Activated naive CD4-positive, alpha-beta T cell treated with anti-CD3 and anti-CD28 coated beads, Interleukin-2, amount 50 U/mL, for 24 hours (primary cell): ENCODE measurements at regions not wholly inside any gene's neighbourhood (a gene's known extent, or its start where the extent isn't known, plus 50 kb on each side); places are given as distances from the start of the nearest gene placed in this dataset.

Experiments used
- H3K27ac Mint-ChIP-seq: one replicate; pipeline ENCODE4 v1.8.0; 2021; ENCODE audit warnings: mild to moderate bottlenecking, mixed read lengths
- H3K27me3 Mint-ChIP-seq: one replicate; pipeline ENCODE4 v1.8.0; 2021; ENCODE audit warnings: mixed read lengths
- H3K36me3 Mint-ChIP-seq: one replicate; pipeline ENCODE4 v1.8.0; 2021; ENCODE audit warnings: mixed read lengths
- H3K4me1 Mint-ChIP-seq: one replicate; pipeline ENCODE4 v1.8.0; 2021; ENCODE audit warnings: mixed read lengths
- H3K4me3 Mint-ChIP-seq: one replicate; pipeline ENCODE4 v1.8.0; 2021; ENCODE audit warnings: mild to moderate bottlenecking, mixed read lengths
- H3K9me3 Mint-ChIP-seq: one replicate; pipeline ENCODE4 v1.8.0; 2021; ENCODE audit warnings: mixed read lengths

DNA sequence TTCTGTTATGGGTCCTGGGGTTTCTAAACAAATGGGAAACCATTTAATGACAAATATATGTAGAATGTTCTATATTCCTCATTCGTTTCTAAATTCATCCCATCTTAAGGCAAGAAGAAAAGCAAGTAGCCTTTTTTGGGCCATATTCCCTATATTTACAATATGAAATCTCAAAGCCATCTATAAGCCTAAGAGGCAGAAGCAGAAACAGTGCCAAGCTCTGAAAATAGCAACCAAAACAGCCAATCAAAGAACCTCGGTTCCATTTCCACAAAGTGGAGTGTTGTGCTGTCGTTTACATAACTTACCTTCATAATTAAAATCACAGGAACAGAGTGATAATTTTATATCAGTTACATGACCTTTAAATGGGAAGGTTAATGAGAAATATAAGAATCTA lies 330.6 kb upstream of the GATB start:
- Mint-ChIP-seq H3K36me3 (peaks cover 3% of the 10 kb centered on the region), H3K27me3 (no peaks in the 10 kb centered on the region), H3K9me3 (no peaks in the 10 kb centered on the region), H3K4me3 (no peak overlapping the region), H3K27ac (no peak overlapping the region), H3K4me1 (peaks cover 71% of the 10 kb centered on the region)

DNA sequence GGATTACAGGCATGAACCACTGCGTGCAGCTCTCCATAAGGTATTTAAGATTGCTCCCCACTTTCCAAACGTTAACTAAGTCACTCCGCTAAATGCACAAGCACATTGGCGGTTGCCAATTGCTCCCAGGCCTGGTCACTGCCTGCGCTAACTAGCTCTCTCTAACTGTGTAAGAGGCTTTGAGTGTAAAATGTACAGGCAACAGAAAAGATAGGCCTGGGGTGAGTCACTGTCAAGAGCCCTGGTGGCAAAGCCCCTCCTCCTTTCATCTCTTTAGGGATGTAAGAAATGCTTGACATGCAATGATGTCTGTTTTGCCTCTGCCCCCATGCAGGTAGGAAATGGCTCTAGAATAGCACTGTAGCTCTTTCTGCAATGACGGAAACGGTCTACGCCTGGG lies 329.7 kb upstream of the GATB start:
- Mint-ChIP-seq H3K4me3 (peak overlapping the region; percentile 16), H3K27ac (peak overlapping the region; percentile 93), H3K27me3 (no peaks in the 10 kb centered on the region), H3K4me1 (peaks cover 70% of the 10 kb centered on the region), H3K9me3 (no peaks in the 10 kb centered on the region), H3K36me3 (peaks cover 3% of the 10 kb centered on the region)

DNA sequence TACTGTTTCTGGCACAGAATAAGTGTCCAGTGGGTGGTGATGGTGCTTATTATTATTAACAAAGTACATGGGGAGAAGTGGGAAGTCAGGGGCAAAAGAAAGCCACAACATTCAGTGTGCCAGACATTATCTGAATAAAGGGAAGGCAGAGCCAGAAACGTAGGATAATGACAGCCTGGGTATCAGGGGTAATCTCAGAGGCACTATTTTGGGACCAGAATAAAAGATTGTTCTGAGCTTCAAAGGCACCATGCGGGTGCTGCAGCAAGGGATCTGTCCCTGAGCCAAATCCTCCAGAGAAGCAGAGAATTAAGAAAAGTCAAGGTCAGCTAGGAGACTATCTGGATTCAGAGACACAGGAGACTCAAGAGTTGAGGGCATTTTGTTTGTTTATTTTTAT lies 328.8 kb upstream of the GATB start:
- Mint-ChIP-seq H3K27ac (no peak overlapping the region), H3K4me3 (no peak overlapping the region), H3K4me1 (peaks cover 70% of the 10 kb centered on the region), H3K36me3 (peaks cover 3% of the 10 kb centered on the region), H3K27me3 (no peaks in the 10 kb centered on the region), H3K9me3 (no peaks in the 10 kb centered on the region)

DNA sequence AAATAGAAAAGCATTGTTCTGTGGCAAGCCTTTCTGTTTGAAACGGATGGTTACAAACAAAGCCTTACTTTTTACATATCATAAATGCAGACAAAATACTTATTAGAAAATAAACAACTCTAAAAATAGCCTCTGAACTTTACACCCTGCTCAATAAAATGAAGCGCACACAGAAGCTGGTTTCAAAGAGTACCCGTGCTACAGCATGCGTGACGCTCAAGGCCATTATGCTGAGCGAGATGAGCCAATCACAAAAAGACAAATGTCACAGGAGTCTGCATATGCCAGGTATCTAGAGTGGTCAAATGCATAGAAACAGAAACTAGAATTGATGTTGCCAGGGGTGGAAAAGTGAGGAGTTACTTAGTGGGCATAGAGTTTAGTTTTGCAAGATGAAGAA lies 326.5 kb upstream of the GATB start:
- Mint-ChIP-seq H3K9me3 (no peaks in the 10 kb centered on the region), H3K4me1 (peaks cover 67% of the 10 kb centered on the region), H3K4me3 (no peak overlapping the region), H3K27me3 (no peaks in the 10 kb centered on the region), H3K36me3 (no peaks in the 10 kb centered on the region), H3K27ac (no peak overlapping the region)

DNA sequence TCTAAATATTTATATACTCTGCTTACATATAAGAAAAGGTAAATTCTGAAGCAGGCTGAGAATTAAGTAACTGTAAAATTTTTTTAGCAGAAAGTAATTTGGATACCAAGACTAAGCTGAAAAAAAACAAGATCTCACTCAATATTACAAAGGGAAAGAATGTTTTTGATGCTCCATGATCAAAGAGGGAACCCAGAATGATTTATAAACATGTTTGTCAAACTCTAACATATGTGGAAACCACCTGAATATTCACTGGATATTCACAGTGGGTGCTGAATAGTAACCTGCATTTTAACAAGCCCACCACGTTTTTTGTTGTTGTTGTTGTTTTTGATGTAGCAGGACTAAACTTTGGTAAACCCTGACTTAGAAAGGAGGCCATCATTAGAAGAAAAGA lies 324.9 kb upstream of the GATB start:
- no peaks in the 10 kb centered on the region for H3K27me3 Mint-ChIP-seq
- H3K36me3 Mint-ChIP-seq: no peaks in the 10 kb centered on the region
- H3K27ac Mint-ChIP-seq: no peak overlapping the region
- H3K9me3 Mint-ChIP-seq: no peaks in the 10 kb centered on the region
- peaks cover 73% of the 10 kb centered on the region for H3K4me1 Mint-ChIP-seq
- H3K4me3 Mint-ChIP-seq: no peak overlapping the region

DNA sequence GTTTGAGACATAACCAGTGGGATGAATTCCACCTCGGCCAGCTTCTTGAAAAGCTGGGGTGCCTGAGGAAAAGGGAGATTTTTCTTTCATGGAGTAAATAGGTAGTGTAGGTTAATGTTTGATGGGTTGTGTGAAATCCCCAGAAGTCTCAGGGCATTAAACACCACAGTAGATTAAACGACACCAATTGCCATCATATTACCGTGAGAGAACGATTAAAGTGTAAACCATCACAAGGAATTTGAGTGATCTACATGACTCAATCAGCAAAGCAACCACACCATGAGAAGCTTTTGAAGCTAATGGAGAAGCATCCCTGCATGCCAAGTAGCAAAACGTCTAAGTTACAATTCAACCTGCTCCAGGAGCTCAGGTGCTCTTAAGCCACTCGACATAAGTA lies 322.5 kb upstream of the GATB start:
- H3K9me3 Mint-ChIP-seq: no peaks in the 10 kb centered on the region
- H3K27ac Mint-ChIP-seq: no peak overlapping the region
- peaks cover 74% of the 10 kb centered on the region for H3K4me1 Mint-ChIP-seq
- no peaks in the 10 kb centered on the region for H3K36me3 Mint-ChIP-seq
- no peaks in the 10 kb centered on the region for H3K27me3 Mint-ChIP-seq
- no peak overlapping the region for H3K4me3 Mint-ChIP-seq

DNA sequence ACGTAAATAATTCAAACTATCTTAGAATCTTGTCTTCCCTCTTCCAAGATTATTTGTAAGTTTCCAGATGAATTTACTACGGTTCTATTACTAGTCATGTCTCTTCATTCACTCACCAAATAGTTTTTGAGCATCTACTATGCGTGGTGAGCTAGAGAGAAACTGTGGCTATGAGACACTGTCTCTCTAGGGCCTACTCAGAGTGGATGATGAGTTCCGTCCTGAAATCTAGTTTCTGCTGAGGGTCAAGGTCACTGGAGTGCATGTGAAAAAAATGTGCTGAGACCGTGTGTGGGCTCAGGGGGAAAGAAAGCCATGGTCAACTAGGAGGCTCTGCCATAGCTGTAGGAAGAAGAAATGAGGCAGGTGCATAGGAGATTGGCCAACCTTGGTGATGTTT lies 320.2 kb upstream of the GATB start:
- Mint-ChIP-seq H3K4me3 (no peak overlapping the region), H3K36me3 (peaks cover 1% of the 10 kb centered on the region), H3K27ac (no peak overlapping the region), H3K9me3 (peaks cover 6% of the 10 kb centered on the region), H3K4me1 (peaks cover 83% of the 10 kb centered on the region), H3K27me3 (no peaks in the 10 kb centered on the region)

DNA sequence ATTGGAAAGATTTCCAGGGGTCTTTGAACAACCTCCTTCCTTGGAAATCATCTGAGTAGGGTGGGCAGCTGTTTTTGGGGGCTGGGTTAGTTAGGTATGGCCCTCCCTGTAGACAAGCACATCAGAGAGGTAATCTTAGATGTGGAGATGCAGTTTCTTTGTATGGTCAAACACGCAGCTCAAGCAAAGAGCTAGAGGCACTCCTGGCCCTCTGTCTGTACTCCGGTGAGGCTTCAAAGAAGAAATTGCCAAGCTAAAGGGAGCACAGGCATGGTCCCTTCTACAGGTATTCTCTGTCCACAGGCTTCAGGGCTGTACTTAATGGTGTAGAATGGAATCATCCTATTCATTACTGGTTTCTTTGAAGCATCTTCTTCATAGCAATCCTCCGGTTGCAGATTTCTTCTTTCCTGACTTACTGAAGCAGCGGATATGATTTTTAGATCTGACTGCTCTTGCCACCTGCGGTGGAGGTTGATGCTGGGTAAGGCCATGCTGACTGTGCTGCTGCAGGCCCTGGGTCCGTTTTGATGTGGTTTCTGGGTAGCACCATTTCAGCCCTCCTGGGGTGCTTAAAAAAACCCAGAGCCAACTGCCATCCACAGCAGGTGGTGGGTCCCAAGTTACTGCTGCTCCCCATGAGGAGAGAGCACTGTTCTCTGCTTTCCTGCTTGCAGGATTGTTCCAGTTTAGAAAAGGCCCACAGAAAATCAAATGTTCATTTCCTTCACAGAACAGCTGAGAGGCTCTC lies 318.9 kb upstream of the GATB start:
- peaks cover 6% of the 10 kb centered on the region for H3K9me3 Mint-ChIP-seq
- peaks cover 1% of the 10 kb centered on the region for H3K36me3 Mint-ChIP-seq
- no peak overlapping the region for H3K4me3 Mint-ChIP-seq
- H3K27ac Mint-ChIP-seq: peak overlapping the region; percentile 48
- H3K4me1 Mint-ChIP-seq: peaks cover 80% of the 10 kb centered on the region
- H3K27me3 Mint-ChIP-seq: no peaks in the 10 kb centered on the region

DNA sequence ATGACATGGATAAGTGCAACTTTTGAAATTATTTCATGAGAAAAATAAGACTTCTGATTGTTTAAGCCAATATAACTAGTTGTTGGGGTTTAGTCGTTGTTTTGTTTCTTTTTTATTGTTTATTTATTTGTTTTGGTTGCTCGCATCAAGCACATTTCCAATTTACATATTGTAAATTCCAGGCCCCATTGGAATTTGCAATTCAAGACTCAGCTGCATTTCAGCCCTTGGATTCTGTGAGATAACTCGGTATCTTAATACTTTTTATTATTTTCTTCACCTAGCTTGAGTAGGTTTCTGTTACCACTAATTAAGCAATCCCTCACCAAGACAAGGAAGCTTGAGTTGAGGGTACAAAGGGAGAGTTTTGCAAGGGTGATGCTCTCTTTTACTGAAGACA lies 318.3 kb upstream of the GATB start:
- Mint-ChIP-seq H3K36me3 (peaks cover 1% of the 10 kb centered on the region), H3K27ac (no peak overlapping the region), H3K4me3 (no peak overlapping the region), H3K27me3 (no peaks in the 10 kb centered on the region), H3K4me1 (peaks cover 80% of the 10 kb centered on the region), H3K9me3 (peaks cover 6% of the 10 kb centered on the region)

DNA sequence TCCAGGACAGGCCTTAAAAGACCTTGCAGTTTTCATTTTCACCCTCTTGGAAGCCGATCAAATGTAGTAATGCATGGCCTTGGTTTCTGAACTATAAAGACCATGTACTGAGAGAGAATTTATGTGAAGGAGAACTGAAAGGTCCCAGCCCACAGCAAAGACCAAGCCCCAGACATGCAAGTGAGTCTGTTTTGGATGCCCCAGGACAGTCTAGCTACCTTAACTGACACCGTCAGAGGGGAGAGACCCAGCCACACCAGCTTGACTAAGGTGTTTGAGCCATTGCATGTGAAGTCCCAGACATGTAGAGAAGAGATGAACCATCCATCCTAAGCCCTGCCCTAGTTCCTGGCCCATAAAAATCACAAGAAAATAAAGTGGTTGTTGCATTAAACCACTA lies 316.8 kb upstream of the GATB start:
- Mint-ChIP-seq H3K9me3 (peaks cover 6% of the 10 kb centered on the region), H3K36me3 (peaks cover 1% of the 10 kb centered on the region), H3K27me3 (no peaks in the 10 kb centered on the region), H3K4me1 (peaks cover 75% of the 10 kb centered on the region), H3K4me3 (no peak overlapping the region), H3K27ac (no peak overlapping the region)

DNA sequence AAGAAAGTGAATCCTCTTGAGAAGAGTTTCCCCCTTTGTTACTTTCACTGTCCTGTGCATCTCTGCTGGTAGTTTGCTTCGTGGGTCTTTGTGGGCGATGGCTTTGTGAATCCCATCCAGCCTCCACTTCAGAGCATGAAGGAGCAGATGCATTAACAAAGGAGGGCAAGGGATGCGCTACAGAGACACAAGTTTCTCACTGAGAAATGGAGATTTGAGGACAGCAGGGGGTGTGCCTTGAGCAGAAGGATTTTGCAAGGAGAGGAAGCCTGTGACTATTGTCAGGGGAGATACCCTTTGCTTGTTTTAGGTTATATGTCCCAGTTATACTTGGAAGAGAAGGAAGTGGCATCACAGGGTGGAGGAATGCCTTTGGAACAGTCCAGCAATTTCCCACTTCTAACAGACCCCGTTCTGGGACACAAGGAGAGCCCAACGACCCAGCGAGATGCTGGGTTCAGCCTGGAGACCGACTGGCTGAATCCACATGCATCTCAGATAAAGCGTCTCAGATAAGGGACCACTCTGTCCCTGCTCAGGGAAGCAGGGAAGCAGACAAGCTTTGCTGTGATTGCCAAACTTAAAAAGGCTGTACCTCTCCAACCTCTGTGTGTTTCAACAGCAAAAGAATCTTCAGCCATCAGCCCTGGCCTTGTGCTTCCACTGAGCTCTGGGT lies 314.6 kb upstream of the GATB start:
- Mint-ChIP-seq H3K4me3 (no peak overlapping the region), H3K27me3 (no peaks in the 10 kb centered on the region), H3K36me3 (peaks cover 1% of the 10 kb centered on the region), H3K27ac (no peak overlapping the region), H3K9me3 (peaks cover 6% of the 10 kb centered on the region), H3K4me1 (peaks cover 55% of the 10 kb centered on the region)

DNA sequence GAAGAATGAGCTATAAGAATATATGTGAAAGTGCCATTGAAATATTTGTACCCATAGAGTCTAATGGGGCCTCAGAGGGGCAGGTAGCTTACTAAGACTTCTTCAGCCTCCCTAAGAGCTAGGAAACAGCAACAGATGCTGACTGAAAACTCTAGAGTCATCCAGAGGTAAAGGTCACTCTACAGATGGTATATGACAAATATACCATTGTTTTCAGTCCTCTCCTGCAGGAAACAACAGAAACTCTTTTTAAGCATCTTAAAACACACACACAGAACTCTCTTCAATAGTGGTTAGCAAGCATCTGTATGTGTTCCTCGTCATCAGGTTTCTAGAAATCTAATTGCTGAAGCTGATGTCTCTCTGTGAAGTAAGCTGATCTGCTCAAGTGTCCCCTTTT lies 313.8 kb upstream of the GATB start:
- Mint-ChIP-seq H3K27me3 (no peaks in the 10 kb centered on the region), H3K4me3 (no peak overlapping the region), H3K36me3 (peaks cover 1% of the 10 kb centered on the region), H3K4me1 (peaks cover 46% of the 10 kb centered on the region), H3K27ac (no peak overlapping the region), H3K9me3 (peaks cover 6% of the 10 kb centered on the region)

DNA sequence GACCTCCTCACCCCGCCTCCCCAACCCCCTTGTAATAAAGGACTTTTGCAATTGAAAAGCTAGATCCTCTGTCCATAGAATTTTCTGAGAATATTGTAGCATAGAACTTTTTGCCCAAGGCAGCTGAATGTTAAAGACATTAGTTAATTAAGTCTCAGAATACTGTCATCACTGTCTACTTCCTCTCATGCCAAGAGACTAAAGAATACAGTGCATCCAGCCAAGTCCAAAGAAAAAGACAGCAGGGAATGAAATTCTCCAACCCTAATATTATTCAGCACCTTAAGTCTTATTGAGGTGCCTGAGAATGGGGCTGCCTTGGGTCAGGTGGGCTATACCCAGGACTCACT lies 313.3 kb upstream of the GATB start:
- Mint-ChIP-seq H3K36me3 (peaks cover 1% of the 10 kb centered on the region), H3K27ac (no peak overlapping the region), H3K27me3 (no peaks in the 10 kb centered on the region), H3K4me3 (no peak overlapping the region), H3K9me3 (peaks cover 6% of the 10 kb centered on the region), H3K4me1 (peaks cover 42% of the 10 kb centered on the region)

DNA sequence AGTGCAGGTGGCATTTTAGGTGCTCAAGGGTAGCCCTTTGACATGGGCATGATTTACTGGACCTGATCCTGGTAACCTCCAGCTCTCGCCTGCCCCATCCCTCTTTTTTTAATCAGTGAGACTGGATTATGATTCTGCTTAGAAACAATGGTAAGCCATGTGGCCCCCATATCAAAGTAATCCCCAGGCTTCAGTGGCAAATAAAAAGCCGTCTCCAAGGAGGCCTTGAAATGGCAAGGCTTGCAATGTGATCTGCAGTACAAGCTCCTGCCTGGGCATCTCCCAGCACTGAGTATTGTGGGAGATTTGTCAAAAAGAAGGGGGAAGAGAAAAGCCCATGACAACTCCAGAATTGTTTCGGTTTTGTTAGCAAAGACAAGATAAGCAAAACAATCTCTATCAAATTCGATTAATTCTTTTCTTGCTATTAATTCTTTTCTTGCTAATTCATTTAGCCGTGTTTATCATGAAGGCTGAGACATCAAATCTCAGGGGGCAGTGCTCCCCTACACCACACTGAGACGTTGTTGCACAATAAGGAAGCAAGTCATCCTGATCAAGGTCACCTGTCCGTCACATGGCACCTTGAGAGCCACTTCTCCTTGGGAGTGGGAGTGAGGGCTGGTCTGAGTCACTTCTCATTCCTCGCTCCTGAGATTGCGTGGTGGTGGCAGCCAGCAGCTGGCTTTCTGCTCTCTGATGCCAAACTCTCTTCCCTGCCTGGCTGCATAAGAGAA lies 312.7 kb upstream of the GATB start:
- H3K4me3 Mint-ChIP-seq: no peak overlapping the region
- H3K27ac Mint-ChIP-seq: no peak overlapping the region
- peaks cover 6% of the 10 kb centered on the region for H3K9me3 Mint-ChIP-seq
- H3K4me1 Mint-ChIP-seq: peaks cover 45% of the 10 kb centered on the region
- peaks cover 1% of the 10 kb centered on the region for H3K36me3 Mint-ChIP-seq
- no peaks in the 10 kb centered on the region for H3K27me3 Mint-ChIP-seq

DNA sequence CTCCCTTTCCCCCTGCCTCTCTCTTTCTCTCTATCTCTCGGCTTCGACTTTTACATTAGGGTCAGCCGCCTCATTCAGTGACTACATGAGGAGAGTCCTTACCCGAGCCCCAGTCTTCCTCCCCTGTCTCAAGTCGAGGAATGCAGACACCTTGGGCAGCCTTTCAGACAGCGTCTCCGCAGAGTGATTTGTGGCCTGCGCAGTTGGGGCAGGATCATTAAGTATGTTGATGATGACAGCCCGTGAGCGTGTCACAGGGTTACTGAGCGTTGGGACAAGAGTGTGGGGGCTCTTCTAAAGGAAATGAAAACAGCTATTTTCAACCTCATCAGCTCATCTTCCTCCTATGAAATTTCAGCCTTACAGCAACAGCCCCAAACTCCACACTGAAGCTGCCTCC lies 312.1 kb upstream of the GATB start:
- peaks cover 44% of the 10 kb centered on the region for H3K4me1 Mint-ChIP-seq
- H3K4me3 Mint-ChIP-seq: no peak overlapping the region
- H3K27ac Mint-ChIP-seq: no peak overlapping the region

DNA sequence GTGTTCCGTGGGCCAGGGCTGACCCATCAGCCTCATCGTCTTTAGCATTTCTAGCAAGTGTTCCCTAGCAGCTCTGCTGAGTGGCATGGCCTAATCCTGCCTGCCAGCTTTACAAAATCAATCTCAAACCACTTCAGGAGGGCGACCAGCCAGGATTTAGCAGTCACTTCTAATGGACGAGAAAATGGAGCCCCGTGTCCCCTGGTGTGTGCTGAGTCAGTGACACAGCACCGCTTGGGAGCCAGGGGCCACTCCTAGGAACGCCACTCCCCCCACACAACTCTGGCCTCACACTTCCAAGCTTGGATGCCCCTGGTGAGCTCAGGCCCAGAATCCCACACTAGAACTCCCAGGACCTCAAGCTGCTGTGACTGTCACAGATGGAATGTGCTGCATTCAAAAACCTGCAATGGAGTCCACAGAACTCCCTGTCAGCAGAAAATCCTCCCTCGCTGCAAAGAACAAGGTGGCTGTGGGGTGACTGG lies 311.2 kb upstream of the GATB start:
- no peaks in the 10 kb centered on the region for H3K27me3 Mint-ChIP-seq

More for the DNA sequence above, 312.1 kb upstream of the GATB start:
- peaks cover 6% of the 10 kb centered on the region for H3K9me3 Mint-ChIP-seq
- H3K27me3 Mint-ChIP-seq: no peaks in the 10 kb centered on the region
- peaks cover 3% of the 10 kb centered on the region for H3K36me3 Mint-ChIP-seq

More for the DNA sequence above, 311.2 kb upstream of the GATB start:
- Mint-ChIP-seq H3K36me3 (peaks cover 2% of the 10 kb centered on the region), H3K9me3 (peaks cover 2% of the 10 kb centered on the region), H3K27ac (no peak overlapping the region), H3K4me1 (peaks cover 35% of the 10 kb centered on the region), H3K4me3 (no peak overlapping the region)
